ENCODE measurements at regions not wholly inside any gene's neighbourhood (a gene's known extent, or its start where the extent isn't known, plus 50 kb on each side); places are given as distances from the start of the nearest gene placed in this dataset.

DNA sequence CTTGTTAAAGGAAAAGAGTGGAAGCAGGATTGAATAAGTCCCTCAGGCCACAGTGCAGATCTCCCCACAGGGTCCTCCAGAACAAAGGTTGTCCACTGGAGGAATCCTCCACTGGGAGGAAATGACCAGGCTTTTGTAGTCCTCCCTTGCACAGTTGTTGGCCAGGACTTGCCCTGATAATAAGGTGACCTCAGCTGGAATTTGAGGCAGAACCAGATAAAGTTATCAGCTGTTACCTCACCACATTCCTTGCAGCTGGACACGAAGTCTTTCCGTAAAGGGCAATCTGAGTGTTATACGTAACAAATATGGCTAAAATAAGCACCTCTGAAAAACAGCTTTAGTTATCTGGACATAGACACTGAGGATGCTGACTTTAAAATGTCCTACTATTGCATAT lies 83.5 kb upstream of the NAALADL2 start:
- TF ChIP-seq, protein P1, sequence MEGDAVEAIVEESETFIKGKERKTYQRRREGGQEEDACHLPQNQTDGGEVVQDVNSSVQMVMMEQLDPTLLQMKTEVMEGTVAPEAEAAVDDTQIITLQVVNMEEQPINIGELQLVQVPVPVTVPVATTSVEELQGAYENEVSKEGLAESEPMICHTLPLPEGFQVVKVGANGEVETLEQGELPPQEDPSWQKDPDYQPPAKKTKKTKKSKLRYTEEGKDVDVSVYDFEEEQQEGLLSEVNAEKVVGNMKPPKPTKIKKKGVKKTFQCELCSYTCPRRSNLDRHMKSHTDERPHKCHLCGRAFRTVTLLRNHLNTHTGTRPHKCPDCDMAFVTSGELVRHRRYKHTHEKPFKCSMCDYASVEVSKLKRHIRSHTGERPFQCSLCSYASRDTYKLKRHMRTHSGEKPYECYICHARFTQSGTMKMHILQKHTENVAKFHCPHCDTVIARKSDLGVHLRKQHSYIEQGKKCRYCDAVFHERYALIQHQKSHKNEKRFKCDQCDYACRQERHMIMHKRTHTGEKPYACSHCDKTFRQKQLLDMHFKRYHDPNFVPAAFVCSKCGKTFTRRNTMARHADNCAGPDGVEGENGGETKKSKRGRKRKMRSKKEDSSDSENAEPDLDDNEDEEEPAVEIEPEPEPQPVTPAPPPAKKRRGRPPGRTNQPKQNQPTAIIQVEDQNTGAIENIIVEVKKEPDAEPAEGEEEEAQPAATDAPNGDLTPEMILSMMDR (conservative IDR thresholded peaks at IDR 0.05; ENCODE audit: low read depth, low read length): no peak
- no peak for TF ChIP-seq EZH2phosphoT487 (IDR thresholded peaks at IDR 0.05; ENCODE audit: borderline replicate concordance, low read length)
